IPS-18a (cell line): ENCODE measurements at regions not wholly inside any gene's neighbourhood (a gene's known extent, or its start where the extent isn't known, plus 50 kb on each side); places are given as distances from the start of the nearest gene placed in this dataset.
"Not testable (repeated sequence)": the region's sequence is repeated elsewhere in the genome, so short reads cannot be mapped to it uniquely, and the experiment has no call there.

Experiments
- H3K27ac ChIP-seq: one replicate; pipeline ENCODE4 v1.5.1; 2013; ENCODE audit warnings: low read length
- H3K27me3 ChIP-seq: one replicate; pipeline ENCODE4 v1.6.1; 2013; ENCODE audit warnings: mild to moderate bottlenecking, low read length; ENCODE audit not compliant: control insufficient read depth, insufficient read depth
- H3K36me3 ChIP-seq: one replicate; pipeline ENCODE4 v1.6.1; 2013; ENCODE audit warnings: low read depth, low read length; ENCODE audit not compliant: control insufficient read depth
- H3K4me1 ChIP-seq: one replicate; pipeline ENCODE4 v1.6.1; 2013; ENCODE audit warnings: low read depth, low read length; ENCODE audit not compliant: control insufficient read depth
- H3K4me3 ChIP-seq: one replicate; pipeline ENCODE4 v1.5.1; 2013; ENCODE audit warnings: low read length
- H3K9ac ChIP-seq: one replicate; pipeline ENCODE4 v1.6.1; 2013; ENCODE audit warnings: mild to moderate bottlenecking, low read length, moderate library complexity
- H3K9me3 ChIP-seq: one replicate; pipeline ENCODE4 v1.6.1; 2013; ENCODE audit warnings: low read depth, low read length; ENCODE audit not compliant: control insufficient read depth

DNA sequence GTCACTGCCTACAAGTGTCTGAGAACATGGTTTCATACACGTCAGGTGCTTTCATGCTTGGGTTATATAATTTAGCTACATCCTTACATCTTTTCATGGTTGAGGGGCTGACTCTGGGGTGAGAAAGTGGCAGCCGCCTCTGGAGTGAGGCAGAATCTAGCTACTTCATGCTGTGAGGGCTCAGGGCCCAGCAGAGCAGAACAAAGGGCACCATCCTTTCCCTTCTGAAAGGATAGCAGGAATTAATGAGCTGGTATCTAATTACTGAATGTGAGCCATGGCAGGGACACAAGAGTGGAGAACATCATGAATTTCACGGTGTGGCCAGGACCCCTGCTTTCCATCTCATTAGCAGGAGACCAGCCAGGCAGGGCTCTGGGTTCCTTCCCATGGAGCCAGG, 217.0 kb downstream of the ATP6V0E2 start:
- not testable (repeated sequence) for H3K4me3 ChIP-seq, H3K9me3 ChIP-seq, H3K36me3 ChIP-seq, H3K27ac ChIP-seq, H3K4me1 ChIP-seq, H3K27me3 ChIP-seq, H3K9ac ChIP-seq

DNA sequence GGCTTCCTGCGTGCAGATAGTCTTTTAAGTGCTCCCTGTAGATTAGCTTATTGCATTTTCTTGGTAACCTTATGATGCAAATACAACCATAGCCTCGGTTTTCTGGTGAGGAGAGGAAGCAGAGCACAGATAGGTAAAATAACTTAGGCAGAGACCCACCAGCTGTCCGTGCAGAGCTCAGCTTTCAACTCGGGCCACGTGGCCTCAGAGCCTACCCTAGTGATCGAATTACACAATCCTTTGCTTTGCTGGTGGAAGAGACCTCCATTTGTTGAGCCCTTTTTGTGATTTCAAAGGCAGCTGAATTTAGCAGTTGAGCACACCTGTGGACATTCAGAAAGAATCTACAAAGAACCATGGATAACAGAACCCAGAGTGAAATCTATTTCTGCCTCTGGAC, 220.1 kb downstream of the ATP6V0E2 start:
- not testable (repeated sequence) for H3K4me3 ChIP-seq, H3K36me3 ChIP-seq, H3K4me1 ChIP-seq, H3K27ac ChIP-seq, H3K9me3 ChIP-seq, H3K27me3 ChIP-seq, H3K9ac ChIP-seq

DNA sequence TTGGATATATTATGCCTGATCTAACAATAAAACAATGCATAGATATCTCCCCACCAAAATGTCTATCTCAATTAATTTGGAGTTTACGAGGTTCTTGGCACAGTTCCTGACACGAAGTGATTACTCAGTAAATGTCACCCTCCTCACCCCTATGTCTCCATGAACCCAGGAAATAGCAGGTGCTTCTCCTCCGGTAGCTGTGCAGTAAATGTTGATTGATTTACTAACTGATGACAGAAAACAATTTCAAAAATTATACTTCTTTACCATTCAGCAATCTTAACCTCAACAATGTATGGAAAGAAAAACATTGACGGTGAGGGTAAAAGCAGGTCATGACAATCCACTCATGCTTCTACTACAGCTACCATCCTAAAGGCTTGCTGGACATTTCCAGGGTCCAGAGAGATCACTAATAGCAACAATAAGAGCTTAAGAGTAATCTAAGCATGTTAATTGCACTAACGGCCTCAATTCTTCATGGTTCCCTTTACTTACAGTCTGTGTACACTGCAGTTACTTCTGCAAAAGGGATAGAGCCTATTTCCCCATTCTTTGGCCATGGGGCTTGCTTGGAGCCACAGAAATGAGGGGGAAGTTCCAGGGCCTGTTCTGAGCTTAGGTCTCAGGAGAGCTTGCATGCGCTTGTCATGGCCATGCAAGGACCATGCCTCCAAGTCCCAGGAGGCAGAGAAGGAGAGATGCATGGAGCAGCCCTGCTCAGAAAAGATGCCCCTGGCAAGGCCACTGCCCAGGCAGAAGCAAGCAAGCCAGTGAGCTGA, 222.6 kb downstream of the ATP6V0E2 start:
- H3K27ac ChIP-seq, H3K4me3 ChIP-seq: not testable (repeated sequence)

DNA sequence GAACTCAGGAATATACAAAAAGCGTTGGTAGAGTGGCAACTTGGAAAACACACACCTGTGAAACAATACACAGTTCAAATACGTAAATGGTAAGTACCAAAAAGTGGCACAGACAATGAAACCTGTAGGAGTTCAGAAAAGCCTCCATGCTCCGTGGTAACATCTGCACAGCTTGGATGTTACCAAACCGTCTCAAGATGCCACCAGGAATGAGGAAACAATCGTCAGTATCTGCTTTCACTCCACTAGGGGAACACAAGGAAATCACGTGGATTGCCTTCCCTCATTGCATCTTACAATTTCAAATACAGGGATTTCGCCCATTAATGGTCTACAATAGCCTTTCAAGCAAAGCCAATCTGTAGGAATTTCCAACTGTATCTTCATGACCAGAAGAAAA, 224.6 kb upstream of the LRRC61 start:
- not testable (repeated sequence) for H3K27me3 ChIP-seq, H3K4me1 ChIP-seq

More for the DNA sequence above, 222.6 kb downstream of the ATP6V0E2 start:
- H3K9ac ChIP-seq, H3K9me3 ChIP-seq, H3K27me3 ChIP-seq, H3K36me3 ChIP-seq, H3K4me1 ChIP-seq: not testable (repeated sequence)

DNA sequence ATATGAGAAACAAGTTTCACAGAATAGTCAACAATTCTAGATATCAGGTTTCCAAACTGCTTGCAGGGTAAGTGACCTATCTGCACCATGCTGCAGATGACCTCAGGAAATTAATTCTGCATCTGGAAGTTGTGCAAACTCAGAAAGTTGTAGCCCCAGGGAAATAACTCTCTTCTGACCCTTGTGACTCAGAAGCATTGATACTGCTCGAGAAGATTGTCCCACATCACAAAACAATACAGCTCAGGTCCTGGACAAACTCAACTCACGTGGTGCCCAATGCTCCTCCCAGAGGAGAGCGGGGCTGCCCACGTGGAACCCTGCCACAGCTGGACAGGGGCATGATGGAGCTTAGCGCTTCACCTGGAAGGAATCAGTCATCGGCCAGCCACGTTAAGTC, 221.9 kb upstream of the LRRC61 start:
- not testable (repeated sequence) for H3K27ac ChIP-seq, H3K4me1 ChIP-seq, H3K4me3 ChIP-seq, H3K27me3 ChIP-seq, H3K9me3 ChIP-seq, H3K36me3 ChIP-seq, H3K9ac ChIP-seq

More for the DNA sequence above, 224.6 kb upstream of the LRRC61 start:
- not testable (repeated sequence) for H3K9me3 ChIP-seq, H3K27ac ChIP-seq, H3K36me3 ChIP-seq, H3K9ac ChIP-seq, H3K4me3 ChIP-seq

DNA sequence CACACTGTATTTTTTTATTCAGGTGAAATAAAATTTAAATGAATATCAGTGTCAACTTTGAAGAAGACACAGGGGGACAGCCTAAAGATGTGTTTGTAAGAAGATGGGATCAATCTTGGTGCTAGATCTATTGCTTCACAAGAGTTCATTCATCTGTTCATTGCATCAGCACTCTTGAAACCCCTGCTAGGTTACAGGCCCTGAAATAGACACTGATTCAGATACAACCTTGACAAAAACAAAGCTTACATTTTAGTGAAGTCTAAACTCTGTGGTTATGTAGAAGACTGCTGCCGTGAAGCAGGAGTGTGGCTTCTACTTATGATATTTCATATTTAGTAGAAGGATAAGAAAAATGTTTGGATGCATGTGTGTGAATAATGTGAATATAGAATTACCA, 215.9 kb upstream of the LRRC61 start:
- not testable (repeated sequence) for H3K4me1 ChIP-seq, H3K9me3 ChIP-seq, H3K9ac ChIP-seq, H3K27me3 ChIP-seq, H3K4me3 ChIP-seq, H3K27ac ChIP-seq, H3K36me3 ChIP-seq

DNA sequence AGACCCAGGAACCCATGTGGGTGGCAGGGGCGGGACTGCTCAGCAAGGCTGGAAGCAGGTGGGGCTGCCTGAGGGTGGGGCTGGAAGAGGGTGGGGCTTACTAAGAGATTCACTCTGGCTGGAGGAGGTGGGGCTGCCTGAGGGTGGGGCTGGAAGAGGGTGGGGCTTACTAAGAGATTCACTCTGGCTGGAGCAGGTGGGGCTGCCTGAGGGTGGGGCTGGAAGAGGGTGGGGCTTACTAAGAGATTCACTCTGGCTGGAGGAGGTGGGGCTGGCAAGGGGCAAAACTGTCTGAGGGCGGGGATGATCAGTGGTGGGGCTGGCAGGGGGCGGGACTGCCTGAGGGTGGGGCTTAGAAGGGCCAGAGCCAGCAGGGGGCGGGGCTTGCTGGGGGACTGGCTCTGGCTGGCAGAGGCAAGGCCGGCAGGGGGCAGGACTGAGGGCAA, 212.8 kb upstream of the LRRC61 start:
- not testable (repeated sequence) for H3K9me3 ChIP-seq, H3K27me3 ChIP-seq, H3K4me1 ChIP-seq, H3K9ac ChIP-seq, H3K27ac ChIP-seq, H3K4me3 ChIP-seq, H3K36me3 ChIP-seq

DNA sequence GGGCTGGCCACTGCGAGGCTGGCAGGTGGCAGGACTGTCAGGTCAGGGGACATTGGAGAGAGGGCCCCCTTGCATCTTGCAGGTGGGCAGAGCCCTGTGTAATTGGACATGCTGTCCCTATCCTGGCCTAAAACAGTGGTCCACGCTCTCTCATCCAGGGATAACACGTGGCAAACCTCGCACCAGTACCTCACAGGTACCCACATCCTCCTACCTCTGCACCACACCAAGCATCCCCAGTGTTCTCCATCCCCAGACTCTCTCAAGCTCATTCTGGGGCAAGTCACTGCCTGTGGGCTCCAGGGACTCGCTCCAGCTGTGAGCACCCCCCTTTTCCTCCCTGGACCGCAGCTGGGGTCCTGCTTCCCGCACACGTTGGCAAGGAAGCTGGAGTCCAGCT, 212.3 kb upstream of the LRRC61 start:
- H3K27me3 ChIP-seq, H3K9ac ChIP-seq, H3K9me3 ChIP-seq, H3K4me1 ChIP-seq, H3K27ac ChIP-seq, H3K4me3 ChIP-seq, H3K36me3 ChIP-seq: not testable (repeated sequence)

DNA sequence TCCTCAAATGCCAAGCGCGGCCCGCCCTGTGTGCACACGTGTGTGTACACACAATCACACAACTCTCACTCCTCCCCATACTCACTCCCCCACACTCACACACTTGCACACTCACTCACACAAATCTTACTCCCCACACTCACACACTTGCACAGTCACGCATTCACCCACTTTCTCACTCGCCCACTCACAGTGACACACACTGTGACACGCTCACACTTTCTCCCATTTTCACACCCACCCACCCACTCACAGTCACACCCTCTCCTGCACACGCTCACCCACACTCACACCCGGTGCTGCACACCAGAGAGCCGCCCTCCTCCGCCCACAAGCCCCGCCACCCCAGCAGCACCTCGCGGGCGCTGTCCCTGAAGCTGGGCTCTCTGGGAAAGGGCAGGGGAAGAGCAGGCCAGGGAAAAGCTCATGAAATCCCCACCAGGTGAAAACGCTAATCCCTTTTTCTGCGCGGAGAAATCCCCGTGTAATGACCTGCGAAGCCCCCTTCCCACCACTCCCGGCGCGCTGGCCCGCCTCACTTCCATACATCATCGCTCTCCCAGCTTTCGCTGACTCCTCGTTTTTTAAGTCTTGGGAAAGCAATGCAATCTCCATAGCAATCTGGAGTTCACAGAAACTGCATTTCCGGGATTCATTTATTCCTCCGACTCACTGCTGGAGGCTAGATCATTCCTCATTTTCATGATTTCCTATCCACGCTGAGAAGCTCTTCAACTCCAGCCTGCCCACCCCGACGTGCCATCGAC, 211.6 kb upstream of the LRRC61 start:
- not testable (repeated sequence) for H3K27me3 ChIP-seq, H3K9me3 ChIP-seq, H3K9ac ChIP-seq, H3K27ac ChIP-seq, H3K4me3 ChIP-seq, H3K4me1 ChIP-seq, H3K36me3 ChIP-seq

DNA sequence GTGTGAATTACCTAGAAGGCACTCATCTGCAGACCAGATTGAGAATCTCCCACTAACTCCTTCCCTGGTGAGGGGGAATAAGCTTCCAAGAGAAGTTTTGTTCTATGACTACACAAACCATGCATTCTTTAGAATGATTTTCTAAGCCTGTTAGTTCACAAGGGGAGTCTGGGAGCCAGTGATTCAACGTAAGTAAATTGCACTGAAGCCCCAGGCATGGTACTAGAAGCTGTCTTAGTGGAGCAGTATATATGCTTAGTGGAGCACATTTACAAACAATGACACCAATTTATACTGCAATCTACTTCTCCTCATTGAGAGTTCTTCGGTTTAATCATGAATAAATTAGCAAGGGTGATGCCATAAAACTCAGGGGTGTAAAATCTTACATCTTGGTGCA, 209.9 kb upstream of the LRRC61 start:
- H3K4me3 ChIP-seq, H3K27ac ChIP-seq, H3K27me3 ChIP-seq, H3K36me3 ChIP-seq, H3K9ac ChIP-seq, H3K9me3 ChIP-seq, H3K4me1 ChIP-seq: not testable (repeated sequence)

DNA sequence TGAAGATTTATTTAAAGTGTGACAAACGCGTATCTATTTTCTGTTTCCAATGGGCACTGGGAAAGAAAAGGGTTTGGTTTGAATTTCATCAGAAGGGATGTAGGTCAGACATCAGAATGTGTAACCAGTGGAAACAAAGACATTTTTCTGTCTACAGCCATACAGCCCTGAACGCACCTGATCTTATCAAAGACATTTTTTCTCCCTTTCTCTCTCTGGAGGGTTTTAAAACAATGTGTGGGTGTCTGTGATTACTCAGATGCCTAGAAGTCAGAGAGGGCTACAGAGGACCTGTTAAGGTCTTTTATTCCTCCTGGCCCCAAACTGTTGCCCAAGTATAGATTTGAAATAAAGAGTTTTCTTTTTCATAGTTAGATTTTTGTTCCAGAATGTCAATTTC, 208.6 kb upstream of the LRRC61 start:
- not testable (repeated sequence) for H3K9ac ChIP-seq, H3K4me3 ChIP-seq, H3K27ac ChIP-seq, H3K9me3 ChIP-seq, H3K27me3 ChIP-seq, H3K36me3 ChIP-seq, H3K4me1 ChIP-seq

DNA sequence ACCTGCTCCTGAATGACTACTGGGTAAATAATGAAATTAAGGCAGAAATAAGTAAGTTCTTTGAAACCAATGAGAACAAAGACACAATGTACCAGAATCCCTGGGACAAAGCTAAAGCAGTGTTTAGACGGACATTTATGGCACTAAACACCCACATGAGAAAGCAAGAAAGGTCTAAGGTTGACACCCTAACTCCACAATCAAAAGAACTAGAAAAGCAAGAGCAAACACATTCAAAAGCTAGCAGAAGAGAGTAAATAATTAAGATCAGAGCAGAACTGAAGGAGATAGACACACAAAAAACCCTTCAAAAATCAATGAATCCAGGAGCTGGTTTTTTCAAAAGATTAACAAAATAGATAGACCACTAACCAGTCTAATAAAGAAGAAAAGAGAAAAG, 203.2 kb upstream of the LRRC61 start:
- not testable (repeated sequence) for H3K36me3 ChIP-seq, H3K9me3 ChIP-seq, H3K27ac ChIP-seq, H3K9ac ChIP-seq, H3K4me3 ChIP-seq, H3K4me1 ChIP-seq, H3K27me3 ChIP-seq
